GM21737 (cell line): ENCODE measurements at regions not wholly inside any gene's neighbourhood (a gene's known extent, or its start where the extent isn't known, plus 50 kb on each side); places are given as distances from the start of the nearest gene placed in this dataset.

Experiments used
- ATAC-seq: cut with Tn5 transposase; IDR thresholded peaks from one replicate; pipeline ENCODE4 v1.9.1; 2021; ENCODE audit warnings: mild to moderate bottlenecking, moderate library complexity; ENCODE audit not compliant: unreplicated experiment

DNA sequence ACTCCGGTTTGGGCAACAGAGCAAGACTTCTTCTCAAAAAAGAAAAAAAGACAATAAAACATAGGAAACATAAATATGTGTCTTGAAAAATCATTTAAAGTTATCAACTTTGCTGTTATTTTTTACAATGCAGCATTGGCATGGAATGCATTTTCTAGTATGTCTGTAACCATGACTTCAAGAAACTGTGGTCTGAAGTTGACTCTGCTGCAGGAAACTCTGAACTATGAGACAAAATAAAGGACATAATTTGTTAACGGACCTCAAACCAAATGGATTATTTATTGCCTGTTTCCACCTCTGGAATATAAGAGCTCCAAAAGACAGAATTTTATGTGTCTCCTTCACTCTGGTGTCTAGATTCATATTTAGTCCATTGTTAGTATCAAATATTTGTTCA is 79.1 kb downstream of the TRIB2 start:
- no peak for ATAC-seq

DNA sequence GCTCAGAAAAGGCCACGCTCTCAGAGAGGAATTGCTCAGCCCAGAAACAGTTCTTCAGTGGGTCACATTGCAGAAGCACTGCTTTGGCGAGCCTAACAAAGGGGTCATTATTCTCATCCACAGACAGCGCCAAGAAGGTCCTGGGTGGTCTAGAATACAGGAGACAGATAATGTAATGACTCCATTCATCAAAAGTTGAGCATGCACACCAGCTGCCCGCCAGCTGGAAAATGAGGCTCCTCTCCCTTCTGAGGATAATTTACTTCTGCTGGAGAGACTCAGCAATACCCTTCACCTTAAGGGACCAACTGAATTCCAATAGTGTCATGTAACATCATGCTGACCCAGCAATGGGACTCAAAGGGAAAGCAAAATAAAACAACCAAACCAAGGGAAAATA is 79.9 kb downstream of the TRIB2 start:
- no peak for ATAC-seq

DNA sequence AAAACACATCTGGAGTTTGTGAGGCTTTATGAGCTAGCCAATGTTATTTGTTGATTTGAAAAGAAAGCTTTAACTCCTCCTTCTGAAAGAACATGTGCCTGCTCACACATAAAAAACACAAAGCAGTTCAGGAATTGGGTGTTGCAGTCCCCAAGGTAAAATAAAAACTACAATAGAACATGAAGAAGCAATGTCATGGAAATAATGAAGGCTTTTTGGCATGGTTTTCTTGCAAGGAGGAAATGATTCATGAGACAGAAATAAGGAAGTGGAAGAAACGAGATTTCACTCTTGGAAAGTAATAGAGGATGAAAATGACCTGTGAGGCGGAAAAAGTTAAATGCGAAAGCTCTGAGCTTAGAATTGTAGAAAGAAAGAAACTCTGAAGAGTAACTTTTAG is 81.1 kb downstream of the TRIB2 start:
- no peak for ATAC-seq

DNA sequence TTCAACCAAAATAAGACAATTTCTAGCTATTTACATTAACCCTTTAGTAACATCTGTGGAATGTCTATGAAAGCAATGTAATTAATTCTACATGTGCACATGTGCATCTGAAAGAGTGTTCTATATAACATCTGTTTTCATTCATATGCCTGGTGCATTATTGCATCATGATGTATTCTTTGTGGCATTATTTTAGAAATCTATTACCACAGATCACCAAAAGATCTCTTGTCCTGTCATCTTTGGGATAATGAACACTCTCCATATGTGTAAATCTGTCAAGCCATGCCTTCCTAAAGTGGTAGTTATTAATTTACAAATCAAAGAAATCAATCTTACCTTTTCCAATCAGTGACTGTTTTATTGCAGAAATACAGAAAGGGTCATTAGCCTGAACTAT is 86.9 kb downstream of the TRIB2 start:
- no peak for ATAC-seq

DNA sequence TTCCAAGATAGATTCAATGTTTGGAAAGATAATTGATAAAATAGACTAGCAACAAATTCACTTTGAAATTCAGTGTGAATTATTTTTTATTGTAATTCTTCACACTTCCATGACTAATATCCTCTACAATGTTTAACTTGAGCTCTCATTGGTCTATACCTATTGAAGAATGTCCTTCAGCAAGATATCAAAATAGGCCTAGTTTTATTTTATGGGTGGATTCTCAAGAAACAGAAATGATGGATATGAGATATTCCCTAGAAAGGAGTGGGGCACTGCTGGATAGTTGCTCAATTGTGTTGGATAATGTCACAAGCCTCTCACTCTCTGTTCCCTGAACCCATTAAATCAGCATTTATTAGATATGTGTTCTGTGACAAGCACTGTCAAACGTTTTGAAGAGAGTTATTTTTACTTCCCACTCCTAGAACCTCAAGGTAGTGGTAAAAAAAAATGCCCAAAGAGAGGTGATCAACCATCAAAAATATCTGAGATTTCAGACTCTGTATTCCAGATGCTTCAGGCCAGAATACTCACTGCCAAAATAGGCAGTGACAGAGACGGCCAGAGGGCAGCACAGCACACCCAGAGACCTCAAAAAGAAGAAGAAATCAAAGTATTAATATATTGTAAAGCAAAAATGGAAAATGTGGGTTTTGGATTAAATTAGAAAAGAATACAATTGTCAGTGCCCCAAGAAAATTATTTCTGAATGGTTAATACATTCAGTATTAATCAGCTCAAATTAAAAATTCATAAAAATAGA is 87.5 kb downstream of the TRIB2 start:
- no peak for ATAC-seq

DNA sequence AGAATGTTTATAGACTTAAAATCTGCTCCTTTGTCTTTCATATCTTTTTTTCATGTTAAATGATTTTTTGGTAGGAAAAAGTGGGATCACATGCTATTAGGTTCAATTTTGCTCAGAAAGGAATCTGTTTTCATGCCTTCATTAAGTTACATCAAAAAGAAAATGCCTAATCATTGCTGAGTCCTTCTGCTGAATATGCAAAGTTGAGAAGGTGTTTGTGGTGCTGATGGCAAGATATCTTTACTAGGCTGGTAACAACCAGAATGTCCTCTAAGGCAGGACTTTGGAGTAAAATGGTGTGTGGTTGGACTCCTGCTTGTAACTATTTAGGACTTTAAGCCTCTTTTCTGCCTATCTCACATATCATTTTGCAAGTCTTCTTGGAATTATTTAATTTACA is 88.3 kb downstream of the TRIB2 start:
- ATAC-seq = no peak

DNA sequence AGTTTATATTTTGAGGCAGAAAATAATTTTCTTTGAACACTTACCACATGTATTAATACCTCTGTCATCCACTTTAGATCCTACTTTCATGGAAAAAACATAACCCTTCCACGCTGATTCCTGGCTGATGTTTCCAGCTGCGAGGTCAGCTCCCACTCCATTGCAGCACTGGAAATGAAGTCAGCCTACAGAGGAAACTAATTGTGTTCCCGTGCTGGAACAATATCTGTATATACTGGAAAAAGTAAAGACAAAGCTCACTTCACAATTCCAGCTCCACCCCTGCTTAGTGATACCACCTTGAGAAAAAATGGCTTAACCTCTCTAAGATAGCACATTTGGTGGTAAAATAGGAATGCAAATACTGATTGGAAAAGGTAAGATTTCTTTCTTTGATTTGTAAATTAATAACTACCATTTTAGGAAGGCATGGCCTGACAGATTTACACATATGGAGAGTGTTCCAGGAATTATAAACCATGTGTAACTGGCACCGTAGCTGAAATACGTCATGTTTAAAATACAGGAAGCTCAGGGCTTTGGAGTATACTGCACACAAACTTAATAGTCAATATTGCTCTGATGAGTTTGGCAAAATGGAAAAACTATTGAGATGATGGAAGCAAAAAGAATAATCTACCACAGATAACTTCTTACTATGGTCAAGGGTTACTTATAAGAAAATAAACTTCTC is 90.0 kb downstream of the TRIB2 start:
- no peak for ATAC-seq

DNA sequence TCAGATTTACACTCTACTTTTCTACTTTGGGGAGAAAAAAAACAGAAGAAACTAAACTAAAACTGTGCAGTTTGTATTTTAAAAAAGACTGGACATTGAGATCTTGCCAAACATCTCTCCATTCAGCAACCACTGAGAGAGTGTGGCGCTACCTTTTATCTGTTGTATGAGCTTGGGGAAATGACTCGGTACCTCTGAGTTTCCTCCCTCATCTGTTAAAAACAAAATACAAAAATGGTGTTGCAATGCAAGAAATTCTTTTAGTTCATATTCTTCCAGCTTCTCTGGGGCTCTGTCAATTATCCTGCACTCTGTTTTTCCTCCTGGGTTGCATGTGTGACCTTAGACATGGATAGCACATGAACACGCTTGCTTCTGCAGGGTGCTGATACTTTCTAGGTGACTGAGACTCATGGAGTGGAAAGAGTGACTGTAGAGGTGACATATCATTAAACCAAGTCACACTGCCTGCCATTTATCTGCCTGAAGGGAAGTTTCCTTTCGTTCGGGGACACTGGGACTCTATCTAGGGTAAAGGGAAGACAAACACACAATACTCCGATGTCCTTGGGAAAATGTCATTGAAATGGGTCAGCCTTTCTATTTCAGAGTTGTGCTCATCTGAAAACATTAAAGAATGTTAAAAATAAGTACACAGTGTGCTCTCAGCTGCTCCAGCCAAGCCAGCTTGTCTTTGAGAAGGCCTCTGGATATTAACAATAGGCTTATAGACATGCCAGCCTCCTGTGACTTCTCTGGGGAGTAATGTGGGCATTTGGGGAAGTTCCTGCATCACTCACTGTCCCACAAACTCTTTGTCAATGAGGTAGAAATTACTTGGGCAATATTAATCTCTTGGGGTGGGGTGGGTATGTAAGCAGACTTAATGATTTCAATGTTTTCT is 91.4 kb downstream of the TRIB2 start:
- no peak for ATAC-seq

DNA sequence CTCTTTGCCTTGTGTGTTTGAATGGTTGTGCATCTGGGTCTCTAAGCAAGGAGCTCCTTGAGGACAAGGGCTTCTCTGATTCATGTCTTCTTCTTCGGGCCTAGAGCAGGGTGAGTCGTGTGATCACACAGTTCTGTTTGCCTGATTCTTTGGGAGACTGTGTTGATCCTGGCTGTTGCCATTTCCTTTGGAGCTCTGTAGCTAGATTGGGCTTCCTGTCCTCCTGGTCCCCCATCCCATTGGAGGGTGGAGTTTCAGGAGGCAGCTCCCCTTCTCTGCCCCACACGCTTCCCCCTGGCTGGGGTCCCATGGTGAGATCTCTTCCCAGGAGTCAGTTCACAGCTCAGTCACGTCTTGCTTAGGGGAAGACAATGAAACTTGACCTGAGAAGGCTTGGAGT is 92.8 kb downstream of the TRIB2 start:
- ATAC-seq = no peak

DNA sequence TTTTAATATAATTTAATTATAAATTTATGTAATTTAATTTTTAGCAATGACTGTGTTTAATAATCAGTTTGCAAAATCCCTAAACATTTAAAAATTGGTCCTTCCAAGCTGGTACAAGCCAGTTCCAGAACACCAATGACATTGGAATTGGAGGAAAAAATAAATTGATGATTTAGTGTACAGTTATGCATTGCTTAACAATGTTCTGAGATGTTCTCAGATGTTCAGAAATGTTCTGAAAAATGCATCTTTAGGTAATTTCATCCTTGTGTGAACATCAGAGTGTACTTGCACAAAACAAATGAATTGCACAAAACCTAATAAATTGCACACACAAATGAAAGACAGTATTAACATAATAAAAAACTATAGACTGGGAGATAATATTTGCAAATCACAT is 95.2 kb downstream of the TRIB2 start:
- ATAC-seq = no peak

DNA sequence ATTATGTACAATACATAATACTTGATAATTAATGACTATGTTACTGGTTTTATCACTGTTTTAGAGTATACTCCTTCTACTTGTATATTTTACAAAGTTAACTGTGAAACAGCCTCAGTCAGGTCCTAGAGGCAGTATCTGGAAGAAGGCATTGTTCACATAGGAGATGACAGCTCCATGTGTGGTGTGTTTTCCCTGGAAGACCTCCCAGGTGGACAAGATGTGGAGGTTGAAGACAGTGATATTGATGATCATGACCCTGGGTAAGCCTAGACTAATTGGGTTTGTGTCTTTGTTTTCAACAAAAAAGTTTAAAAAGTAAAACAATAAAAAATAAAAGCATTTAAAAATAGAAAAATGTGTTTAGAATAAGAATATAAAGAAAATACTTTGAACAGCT is 96.4 kb downstream of the TRIB2 start:
- no peak for ATAC-seq

DNA sequence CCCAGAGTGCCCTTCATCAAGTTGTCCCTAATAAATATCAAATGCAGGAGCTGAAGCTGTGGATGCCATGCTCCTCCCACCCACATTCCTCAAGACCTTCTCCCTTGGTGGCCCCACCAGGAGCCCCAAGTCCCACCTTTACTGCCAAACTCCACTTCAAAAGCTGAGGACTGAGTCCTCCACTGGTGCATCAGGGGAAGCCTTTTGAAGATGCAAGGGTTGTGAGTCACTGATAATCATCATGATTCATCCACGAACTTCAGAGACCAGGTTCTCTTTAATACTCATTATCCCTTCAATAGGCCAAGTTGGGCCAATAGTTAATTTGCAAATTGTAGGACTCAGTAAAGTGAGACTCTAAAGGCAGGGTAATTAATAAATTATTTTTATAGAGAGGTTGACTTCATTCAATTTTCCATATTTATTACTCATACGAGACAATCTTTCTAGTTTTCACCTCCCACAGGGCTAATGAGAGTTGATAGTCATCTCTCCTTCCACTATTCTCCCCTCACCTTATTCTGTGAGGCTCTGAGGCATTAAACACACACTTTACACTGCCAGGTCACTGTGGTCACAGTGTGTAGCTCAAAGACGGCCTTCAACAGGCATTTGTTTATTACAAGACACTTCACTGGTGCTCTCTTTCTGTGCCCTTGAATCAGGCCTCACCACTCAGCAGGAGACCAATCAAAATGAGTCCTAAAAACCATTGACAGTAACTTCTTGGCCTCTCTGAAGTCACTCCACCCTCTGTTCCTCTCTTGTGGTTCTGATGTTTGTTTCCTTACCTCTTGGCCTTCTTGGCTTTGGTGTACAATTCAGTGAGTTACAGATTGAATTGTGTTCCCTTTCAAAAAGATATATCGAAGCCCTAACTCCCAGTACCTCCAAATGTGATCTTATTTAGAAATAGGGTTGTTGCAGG is 99.9 kb downstream of the TRIB2 start:
- ATAC-seq = no peak

DNA sequence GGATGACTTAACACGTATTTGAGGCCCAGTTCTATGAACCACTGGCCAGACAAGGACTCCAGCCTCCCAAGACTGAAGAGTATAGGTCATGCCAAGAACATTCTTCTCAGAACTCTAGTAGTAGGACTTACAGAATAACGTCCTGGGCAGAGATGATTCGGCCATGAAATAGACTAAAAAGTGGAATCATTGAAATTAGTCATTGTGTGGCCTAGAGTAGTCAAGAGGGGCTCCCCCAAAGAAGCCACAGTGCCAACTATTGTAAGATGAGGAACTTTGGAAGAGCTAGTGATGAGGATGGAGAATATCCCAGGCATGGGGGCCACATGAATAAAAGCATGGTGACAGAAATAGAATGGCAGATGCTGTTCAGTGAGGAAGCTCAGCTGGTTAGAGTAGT is 101.1 kb downstream of the TRIB2 start:
- ATAC-seq = no peak

DNA sequence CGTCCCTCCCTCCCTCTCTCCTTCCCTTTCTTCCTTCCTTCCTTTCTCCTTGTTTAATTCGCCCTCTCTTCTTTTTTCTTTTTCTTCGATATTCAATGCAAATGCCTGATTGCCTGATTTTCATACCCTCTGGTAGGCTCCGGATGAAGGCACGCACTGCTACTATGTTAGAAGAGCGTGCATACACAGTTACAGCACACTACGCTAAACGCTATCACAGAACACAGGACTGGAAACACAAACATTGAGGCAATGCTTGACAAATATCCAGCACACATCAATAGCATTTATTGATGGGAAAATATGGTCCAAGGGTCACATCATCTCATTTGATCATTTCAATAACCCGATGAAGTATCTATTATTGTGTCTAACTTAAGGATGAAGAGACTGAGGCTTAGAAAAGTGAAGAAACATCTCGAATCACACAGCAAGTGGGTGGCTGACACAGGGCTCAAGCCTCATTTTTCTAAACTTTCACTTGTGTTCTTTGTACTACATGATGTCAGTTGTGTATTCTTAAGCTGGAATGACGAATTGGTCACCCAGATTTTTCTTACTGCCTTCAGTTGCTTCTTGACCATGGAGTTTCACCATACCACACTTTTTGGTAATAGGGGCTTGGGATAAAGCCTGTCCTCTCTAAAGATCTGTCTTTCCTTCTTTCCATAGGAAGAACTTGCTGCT is 101.8 kb downstream of the TRIB2 start:
- no peak for ATAC-seq

DNA sequence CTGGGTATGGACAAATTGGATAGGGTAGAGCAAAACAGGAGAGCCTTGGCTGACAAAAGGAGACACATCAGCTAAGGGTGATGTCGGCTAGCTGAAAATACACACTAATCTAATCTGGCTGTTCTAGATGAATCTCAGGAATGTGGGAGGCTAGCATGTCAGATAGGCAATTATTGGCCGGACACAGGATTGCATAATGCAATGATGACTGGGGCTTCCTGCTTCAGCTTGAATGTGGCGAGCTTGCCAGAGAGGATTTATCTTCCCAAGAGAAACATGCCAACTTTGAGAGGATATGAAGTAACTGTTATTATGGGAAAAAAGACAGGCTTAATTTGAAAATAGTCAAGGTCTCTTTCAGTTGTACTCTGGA is 102.4 kb downstream of the TRIB2 start:
- ATAC-seq = no peak

DNA sequence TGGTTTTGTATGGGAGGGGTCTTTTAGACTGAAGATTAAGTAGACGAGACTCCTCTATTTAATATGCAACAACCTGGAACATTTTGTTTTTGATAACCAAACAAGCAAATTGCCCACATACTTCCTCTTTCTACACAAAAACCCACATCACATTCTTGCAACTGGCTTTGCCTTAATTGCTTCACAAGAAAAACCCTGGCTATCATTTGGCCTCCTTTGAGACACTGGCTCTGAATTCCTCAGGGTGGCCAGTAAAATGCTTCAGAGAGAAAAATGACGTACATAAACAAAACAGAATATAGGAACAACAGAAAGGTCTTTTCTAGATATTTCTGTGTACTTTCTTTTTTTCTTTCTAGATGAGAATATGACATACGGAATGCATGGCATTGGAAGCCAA is 103.0 kb downstream of the TRIB2 start:
- ATAC-seq = no peak

DNA sequence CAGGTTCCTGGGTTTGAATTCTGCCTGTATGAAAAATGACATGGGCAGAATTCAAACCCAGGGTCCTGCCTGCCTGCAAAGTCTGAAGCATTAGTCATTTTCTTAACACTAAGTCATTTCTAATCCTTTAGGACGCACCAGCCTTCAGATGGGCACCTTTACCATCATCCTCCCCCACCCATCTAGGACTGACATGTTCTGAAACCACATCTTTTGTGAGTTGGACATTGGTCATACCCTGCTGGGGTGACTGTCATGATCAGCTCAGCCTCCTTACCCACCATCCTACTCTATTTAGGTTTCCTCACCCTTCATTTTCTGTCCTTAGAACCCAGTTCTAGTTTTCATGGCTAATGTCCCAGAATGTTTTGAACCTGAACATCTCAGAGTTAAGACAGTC is 104.9 kb downstream of the TRIB2 start:
- no peak for ATAC-seq

DNA sequence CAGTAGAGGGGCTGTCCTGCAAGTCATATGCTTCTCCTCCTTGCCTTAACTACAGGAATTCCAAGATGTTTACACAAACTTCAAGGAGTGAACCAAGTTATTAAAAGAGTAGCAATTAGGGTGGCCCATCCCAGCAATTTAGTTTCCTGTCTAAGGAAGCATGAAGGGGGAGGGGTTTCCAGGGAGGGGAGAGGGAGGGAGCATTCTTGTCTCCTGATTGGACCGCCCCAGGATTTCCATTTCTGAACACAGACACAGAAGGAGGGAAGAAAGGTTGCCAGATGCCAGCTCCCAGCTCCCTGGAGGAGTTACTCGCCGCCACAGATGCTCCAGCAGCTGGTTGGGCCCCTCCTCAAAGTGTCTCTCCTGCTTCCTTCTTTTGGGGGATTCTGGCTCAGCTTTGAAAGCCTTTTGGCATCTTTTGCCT is 107.6 kb downstream of the TRIB2 start:
- ATAC-seq = no peak

DNA sequence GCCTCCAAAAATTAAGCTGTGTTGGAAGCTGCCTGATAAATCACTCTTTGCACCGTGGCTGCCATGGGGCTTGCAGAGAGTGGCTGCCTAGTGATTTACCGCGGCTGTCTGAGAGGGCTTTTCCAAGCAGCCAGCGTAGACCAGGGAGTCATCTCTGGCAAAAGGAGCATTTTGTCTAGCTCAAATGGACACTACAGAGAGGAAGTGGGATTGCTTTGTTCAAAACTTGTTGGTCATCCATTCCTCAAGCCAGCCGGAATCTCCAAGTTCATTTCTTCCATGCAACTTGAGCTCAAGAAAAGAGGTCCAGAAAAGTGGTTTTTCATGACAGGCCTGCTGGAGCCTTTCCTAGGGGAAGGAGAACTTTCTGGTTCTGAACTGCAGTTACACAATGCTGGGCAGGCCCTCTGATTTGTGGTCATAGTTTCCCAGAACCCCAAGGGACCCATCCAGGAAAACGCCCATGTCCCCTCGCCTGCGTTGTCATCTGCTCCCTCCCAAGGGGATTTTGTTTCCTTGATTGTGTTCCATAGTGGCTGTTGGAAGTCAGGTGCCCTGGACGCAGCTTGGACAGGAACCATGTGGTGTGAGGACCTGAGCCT is 108.1 kb downstream of the TRIB2 start:
- no peak for ATAC-seq

DNA sequence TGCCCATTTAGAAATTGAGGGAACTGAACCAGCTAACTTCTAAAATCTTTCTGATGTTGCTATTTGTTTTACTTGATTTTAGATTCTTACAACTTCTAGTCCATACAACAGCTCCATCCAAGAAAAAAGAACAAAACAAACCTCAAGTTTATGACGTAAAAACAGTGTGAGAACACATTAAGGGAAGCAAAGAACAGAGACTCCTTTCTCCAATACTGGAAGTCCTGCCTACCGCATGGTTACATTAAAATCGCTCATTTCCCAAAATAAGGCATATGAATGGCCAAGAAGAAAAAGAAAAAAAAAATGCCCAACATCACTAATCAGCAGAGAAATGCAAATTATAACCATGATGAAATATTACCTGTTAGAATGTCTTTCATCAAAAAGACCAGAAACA is 110.0 kb downstream of the TRIB2 start:
- no peak for ATAC-seq
